NOMO-1 (cell line): ENCODE measurements at regions not wholly inside any gene's neighbourhood (a gene's known extent, or its start where the extent isn't known, plus 50 kb on each side); places are given as distances from the start of the nearest gene placed in this dataset.

ENCODE experiments used
- DNase-seq, 2 experiments: peaks; one replicate each; lab custom pipeline; 2025; ENCODE audit not compliant: unreplicated experiment in 2 of 2; lab: John Stamatoyannopoulos, UW

DNA sequence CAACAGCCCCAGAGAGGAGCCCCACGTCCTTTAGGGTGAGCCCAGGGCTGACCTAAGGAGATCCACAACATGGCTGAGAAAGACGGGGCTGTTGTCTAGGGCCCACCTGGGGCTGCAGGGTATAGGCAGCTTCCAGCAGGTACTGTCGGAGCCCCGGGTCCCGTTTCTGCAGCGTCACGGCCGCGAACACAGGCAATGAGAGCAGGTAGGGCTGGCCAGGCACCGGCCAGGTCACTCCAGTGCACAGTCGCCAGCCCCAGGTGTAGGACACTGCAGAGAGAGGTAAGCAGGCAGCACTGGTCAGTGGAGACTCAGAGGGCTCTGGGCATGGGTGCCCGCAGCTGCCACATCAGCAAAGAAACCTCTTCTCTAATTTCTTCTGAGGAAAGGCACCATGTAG lies 115.2 kb downstream of the LITAF start:
- no peak for DNase-seq

DNA sequence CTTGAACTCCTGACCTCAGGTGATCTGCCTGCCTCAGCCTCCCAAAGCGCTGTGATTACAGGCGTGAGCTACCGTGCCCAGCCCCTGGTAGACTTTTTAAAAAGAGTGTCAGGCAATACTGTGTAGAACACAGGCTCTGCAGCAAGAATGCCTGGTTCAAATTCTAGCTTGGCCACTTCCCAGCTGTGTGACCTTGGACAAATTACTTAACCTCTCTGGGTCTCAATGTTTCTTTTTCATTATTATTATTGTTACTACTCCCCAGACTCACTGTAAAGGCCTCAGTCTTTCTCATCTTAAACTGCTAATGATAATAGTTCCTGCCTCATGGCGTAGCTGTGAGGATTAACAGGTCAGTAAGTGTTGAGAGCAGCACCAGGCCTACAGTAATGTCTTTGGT lies 114.3 kb downstream of the LITAF start:
- DNase-seq = no peak

DNA sequence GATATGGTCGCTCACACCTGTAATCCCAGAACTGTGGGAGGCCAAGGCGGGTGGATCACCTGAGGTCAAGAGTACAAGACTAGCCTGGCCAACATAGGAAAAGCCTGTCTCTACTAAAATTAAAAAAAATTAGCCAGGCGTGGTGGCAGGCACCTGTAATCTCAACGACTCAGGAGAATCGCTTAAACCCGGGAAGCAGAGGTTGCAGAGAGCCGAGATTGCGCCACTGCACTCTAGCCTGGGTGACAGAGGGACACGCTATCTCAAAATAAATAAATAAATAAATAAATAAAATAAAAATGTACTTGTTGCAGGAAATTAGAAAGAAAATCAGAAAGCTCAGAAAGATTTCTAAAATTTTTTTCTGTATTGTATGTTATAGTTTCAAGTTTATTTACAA lies 113.9 kb downstream of the LITAF start:
- no peak for DNase-seq

DNA sequence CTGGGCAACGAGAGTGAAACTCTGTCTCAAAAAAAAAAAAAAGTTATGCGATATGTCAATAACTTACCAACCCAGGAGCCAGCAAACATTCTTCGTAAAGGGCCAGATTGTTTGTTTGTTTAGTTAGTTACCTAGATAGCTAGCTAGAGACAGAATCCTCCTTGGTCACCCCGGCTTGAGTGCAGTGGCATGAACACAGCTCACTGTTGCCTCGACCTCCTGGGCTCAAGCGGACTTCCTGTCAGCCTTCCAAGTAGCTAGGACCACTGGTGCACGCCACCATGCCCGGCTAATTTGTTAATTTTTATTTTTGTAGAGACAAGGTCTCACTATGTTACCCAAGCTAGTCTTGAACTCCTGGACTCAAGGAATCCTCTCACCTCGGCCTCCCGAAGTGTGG lies 113.0 kb downstream of the LITAF start:
- no peak for DNase-seq

DNA sequence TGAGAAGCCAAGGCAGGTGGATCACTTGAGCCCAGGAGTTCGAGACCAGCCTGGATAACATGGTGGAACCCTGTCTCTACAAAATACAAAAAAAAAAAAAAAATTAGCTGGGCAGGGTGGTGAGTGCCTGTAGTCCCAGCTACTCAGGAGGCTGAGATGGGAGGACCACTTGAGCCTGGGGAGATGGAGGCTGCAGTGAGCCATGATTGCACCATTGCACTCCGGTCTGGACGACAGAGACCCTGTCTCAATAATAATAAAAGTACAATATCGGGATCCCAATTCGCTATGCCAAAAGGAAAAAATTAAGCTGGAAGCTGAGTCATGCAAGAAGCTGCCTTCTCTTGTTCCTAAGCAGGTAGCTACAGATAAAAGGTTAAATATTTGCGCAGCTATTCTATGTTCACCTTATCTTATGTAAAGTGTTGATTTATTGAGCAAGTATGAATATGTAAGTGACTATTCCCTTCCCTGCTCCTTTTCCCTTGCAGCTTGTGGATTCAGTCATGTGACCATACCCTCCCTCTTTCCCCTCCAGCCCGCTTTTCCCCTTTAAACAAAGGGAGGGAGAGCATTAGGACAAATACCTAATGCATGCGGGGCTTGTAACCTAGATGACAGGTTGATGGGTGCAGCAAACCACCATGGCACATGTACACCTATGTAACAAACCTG lies 112.0 kb downstream of the LITAF start:
- no peak for DNase-seq

DNA sequence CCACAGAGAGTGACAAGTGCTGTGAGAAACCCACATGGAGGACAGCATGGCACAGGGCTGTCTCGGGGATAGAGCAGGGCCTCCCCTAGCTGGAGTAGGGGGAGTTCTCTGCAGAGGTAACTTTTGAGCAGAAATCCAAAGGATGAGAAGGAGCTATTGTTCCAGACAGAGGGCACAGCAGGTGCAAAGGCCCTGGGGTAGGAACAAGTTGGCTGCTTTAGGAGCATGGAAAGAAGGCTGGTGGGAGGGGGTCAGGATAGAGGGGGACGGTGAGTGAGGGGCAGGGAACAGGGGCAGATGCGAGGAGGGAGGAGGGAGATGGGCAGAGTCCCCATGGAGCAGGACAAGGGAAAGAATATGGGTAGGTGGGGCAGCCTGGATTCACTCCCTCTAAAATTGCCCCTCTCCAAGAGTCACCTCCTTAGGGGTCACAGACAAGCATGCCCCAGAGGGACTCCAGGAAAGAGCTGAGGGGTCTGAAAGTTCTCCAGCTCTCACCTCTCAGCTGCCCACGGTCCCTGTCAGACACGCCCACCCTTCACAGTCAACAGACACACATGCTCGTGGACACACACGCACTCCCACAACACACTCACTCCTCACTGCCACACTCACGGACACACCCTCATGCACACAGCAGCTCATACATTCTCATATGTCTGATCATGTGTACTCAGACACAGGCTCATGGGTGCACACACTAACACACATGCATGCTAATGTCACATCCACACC lies 110.7 kb downstream of the LITAF start:
- no peak for DNase-seq

DNA sequence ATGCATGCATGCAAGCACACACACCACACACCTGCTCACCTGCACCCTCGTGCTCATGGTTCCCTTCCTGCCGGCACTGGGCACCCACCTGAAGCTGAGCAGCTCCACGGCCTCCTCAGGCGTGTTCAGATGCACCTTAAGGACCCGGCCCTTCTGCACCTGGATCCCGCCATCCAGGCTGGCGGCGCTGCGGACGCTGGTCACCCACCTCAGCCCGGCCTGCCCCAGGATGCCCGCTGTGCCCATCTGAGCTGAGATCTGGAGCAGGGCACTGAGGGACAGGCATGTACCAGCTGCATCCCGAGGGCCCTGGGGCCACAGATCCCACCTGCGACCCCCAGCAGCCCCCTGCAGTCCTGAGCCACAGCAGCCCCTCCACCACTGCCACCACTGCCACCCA lies 110.0 kb downstream of the LITAF start:
- no peak for DNase-seq

DNA sequence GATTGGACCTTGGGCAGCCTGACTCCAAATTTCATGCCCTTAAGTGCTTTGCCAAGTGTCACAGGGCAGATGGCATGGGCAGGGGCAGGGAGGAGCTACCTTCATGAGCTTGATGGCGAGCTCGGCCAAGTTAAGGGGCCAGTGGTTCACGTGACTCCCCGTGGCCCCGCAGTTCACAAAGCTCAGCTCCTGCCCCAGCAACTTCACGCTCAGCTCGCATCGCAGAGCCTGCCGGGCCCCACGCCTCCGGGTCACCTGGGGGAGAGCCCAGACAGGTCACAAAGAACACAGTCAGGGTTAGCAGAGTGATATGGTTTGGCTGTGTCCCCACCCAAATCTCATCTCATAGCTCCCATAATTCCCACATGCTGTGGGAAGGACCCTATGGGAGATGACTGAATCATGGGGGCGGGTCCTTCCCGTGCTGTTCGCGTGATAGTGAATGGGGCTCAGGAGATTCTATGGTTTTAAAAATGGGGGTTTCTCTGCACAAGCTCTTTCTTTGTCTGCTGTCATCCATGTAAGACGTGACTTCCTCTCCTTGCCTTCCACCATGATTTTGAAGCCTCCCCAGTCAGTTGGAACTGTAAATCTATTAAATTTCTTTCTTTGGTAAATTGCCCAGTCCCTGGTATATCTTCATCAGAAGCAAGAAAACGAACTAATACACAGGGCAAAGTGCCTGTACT lies 108.1 kb downstream of the LITAF start:
- no peak for DNase-seq

DNA sequence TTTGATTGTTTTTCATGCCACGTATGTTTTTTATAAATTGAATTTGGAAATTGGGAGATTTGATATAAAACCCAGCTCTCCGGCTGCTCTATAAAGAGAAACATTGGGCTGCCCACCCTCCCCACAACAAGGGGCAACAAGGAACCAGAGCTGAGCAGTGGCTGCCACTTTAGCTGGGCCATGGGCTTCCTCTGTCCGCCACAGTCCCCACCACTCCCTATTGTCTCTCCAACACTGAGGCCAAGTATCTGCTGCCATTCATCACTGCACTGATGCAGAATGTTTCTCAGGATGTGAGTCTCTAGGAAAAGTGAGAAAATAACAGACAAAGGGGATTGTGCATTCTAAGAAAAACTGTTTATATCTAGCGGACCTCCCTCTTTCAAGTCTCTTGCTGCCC lies 106.8 kb downstream of the LITAF start:
- no peak for DNase-seq

DNA sequence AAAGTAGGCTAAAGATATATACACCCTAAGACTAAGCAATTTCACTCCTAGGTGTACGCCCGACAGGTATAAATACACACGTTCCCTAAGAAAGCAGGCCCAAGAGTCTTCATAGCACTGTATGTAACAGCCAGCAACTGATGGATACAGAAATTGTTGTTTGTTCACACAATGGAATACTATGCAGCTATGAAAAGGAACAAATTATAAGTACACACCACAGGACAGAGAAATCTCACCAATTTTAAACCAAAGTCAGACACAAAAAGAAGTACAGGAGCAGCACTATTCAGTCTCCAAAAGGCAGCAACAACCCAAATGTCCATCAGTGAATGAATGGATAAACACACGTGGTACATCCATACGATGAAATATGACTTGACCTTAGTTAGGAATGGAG lies 106.1 kb downstream of the LITAF start:
- DNase-seq = no peak

DNA sequence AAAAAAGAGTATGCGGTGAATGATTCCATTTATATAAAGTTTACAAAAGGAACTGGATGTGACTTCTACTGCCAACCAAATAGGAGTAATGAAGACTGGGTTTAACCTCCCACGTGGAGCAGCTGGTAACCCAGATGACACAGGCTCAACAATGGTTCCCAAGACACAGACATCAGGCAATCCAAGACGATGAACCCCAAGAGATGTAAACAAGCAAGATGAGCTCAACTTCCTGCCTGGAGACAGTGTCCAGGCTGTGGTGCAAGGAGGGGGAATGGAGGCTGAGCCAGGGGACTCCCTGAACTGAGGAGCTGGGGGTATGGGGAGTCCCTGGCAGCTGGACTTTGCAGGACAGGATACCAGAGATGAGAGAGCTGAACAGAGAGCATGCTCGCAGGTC lies 104.7 kb downstream of the LITAF start:
- no peak for DNase-seq

DNA sequence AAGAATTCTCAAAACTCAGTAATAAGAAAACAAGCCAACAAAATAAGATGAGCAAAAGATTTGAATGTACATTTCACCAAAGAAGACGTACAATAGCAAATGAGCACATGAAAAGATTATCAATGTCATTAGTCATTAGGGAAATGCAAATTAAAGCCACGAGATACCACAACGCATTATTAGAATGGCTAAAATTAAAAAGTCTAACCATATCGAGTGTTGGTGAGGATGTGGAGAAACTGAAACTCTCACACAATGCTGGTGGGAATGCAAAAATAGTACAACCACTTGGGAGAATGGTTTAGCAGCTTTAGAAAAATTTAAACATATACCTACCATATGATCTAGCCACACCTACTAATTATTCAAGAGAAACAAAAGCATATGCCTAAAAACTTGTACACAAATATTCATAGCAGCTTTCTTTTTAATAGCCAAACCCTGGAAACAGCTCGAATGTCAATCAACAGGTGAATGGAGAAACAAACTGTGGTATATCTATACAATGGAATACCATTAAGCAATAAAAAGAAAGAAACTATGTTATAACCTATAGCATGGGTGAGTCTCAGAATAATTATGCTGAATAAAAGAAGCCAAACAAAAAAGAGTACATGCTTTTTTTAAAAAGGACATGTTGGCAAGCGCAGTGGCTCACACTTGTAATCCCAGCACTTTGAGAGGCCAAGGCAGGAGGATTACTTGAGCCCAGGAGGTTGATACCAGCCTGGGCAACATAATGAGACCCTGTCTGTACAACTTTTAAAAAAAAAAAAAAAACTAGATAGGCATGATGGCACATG lies 103.6 kb downstream of the LITAF start:
- no peak for DNase-seq

DNA sequence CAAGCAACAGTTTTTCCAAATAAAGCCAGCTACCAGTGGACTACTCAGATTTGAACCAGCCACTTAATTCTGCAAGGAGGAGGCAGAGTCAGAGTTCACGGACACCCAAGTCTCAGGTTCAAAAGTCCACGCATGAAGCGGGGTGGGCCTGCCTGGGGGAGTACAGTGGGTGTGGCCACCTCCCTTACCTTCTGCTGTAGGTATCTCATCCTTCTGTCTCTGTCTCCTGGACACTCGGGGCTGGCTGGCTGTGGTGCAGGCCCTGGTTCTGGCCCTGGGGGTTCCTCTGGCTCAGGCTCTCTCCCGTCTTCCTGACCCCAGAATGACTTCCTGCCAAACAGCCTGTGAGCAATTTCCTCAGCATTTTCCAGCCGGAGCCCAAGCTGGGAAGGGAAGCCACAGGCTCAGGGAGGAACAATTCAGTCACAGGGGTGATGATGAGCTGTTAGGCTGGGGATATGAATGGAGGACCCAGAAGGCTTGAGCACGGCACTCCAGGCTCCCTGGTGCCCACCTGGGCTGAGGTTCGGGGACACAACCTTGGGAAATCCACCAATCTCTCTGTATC lies 101.9 kb downstream of the LITAF start:
- no peak for DNase-seq

DNA sequence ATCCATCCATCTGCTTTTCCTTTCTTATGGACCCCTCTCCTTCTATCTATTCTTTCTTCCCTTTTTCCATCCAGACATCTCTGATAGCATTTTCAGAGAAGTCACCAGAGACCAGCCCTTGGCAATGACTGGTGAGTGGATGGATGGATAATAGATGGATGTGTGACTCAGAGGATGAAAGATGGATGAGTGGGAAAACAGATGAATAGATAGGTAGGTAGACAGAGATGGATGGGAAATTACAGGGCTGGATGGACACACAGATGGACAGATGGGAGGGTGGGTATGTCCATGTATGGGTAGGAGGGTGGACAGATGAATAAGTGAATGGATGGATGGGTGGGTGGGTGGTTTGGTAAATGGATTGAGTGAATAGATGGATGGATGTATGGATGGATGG lies 101.0 kb downstream of the LITAF start:
- no peak for DNase-seq

DNA sequence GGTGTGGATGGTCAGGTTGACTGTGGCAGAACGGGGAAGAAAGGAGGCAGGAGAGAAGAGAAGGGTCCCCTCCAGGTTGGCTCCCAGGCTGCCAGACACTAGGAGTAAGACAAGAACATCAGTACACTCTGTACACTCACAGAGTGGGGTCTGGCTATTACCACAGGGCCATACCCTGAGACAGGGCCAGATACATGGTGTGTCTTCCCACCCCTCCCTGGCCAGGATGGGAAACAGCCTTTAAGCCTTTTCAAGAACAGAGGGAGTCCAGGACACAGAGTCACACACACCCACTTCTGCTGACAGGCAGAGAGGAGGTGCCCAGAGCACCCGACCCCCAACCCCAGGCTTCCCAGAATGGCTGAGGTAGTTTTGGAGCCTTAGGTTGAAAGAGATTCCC lies 99.4 kb downstream of the LITAF start:
- no peak for DNase-seq

DNA sequence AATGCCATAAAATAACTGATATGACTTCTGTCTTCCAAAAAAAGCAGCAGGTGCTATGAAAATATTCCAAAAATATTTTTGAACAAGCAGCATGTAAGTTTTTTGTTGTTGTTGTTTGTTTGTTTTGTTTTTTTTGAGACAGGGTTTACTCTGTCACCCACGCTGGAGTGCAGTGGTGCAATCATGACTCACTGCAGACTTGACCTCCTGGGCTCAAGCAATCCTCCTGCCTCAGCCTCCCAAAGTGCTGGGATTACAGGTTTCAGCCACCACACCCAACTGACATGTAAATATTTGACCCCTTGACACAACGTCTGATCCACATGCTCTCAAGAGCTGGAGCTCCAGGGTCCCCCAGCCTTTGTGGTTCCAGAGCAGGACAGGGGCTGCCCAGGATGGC lies 98.4 kb downstream of the LITAF start:
- DNase-seq = no peak

DNA sequence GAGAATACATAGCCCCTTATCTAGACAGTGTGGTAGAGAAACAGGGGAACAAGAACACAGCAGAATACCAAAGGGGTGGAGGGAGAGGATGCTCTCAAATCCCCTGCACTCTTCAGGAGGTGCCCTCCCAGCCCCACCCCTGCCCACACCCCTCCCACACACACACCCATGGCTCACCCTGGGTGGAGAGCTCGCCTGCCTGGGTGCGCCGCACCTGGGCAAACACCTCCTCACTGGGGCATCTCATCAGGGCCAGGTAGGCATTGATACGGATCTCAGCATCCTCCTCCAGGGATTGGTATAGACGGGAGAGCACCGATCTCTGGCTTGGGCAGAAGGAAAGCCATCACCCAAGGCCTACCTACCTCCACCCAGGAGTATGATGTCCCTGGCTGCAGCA lies 95.2 kb downstream of the LITAF start:
- DNase-seq = no peak

DNA sequence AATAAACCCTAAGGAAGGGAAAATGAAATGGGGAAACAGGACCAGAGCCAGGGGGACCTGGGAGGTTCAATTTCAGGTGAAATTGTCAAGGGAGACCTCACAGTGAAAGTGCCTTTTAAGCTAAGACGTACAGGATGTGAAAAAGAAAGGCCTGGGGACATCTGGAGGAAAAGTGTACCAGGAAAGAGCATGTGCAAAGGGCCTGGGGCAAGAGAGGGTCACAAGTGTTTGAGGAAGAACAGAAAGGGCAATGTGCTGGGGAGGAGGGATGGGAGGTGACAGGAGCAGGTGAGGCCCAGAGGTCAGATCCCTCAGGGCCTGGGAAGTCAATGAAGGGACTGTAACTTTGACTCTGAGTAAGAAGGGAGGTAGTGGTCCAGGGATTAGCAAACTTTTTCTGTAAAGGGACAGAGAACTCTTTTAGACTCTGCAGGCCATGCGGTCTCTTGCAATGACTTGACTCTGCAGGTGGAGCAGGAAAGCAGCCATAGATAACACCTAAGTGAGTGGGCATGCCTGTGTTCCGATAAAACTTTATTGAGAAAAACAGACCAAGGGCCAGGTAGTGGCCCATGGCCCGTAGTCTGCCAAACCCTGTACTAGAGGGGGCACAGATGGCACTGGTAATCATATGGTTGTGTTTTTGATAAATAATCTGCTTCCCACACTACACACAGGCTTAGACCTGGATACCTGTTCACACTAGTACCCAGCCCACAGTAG lies 93.8 kb downstream of the LITAF start:
- no peak for DNase-seq

DNA sequence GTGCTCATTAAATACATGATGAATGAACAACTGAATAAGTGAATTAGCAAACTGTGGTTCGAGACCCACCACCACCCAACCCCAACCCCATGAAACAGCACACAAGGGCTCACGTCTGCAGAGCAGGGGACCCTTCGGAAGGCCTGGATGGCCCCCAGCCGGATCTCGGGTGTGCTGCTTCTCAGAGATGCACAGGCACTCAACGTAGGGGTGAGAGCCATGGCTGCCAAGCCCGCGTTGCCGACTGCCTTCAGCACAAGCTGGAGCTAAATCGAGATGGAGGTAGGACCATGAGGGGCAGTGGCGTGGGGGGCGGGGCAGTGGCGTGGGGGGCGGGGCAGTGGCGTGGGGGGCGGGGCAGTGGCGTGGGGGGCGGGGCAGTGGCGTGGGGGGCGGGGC lies 93.2 kb downstream of the LITAF start:
- DNase-seq = no peak

DNA sequence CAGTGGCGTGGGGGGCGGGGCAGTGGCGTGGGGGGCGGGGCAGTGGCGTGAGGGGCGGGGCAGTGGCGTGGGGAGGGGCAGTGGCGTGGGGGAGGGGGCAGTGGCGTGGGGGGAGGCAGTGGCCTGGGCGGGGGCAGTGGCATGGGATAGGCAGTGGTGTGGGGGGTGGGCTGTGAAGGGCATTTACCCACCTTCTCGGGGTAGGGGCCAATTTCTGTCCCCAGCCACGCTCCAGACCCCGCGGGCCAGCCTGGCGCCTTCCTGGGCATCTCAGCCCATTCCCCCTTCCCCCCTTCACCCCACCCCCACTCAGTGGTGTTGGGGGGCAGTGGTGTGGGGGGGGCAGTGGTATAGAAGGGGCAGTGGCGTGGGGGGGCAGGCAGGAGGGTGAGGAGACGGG lies 92.7 kb downstream of the LITAF start:
- DNase-seq = no peak
